Neural cell (in vitro differentiated cells): ENCODE measurements at regions not wholly inside any gene's neighbourhood (a gene's known extent, or its start where the extent isn't known, plus 50 kb on each side); places are given as distances from the start of the nearest gene placed in this dataset.

Experiments used
- H2AFZ ChIP-seq: fragments of 200-600, 300-800 bp; sonication (generic), shearing (Covaris generic); 2 replicates; pipeline ENCODE4 v1.6.0; 2014; ENCODE audit warnings: low read depth, mild to moderate bottlenecking, antibody characterized with exemption, low read length, moderate library complexity
- H3F3A ChIP-seq: fragments of 200-600 bp; shearing (Covaris generic); 2 replicates; pipeline ENCODE4 v1.6.1; 2016; ENCODE audit warnings: mild to moderate bottlenecking, moderate library complexity, mixed read lengths, antibody characterized with exemption, low read length; ENCODE audit not compliant: insufficient read depth, poor library complexity, severe bottlenecking
- H3K27ac ChIP-seq: fragments of 200-600, 300-800 bp; sonication (generic), shearing (Covaris generic); 2 replicates; pipeline ENCODE4 v1.5.1; 2014; ENCODE audit warnings: mild to moderate bottlenecking, low read length, moderate library complexity
- H3K27me3 ChIP-seq: fragments of 300-800, 200-600 bp; sonication (generic), shearing (Covaris generic); 2 replicates; pipeline ENCODE4 v1.6.0; 2014; ENCODE audit warnings: mild to moderate bottlenecking, low read depth, low read length, moderate library complexity; ENCODE audit not compliant: insufficient read depth
- H3K36me3 ChIP-seq: fragments of 300-800, 200-600 bp; sonication (generic), shearing (Covaris generic); 2 replicates; pipeline ENCODE4 v1.5.1; 2014; ENCODE audit warnings: mild to moderate bottlenecking, antibody characterized with exemption, low read length, moderate library complexity; ENCODE audit not compliant: insufficient read depth
- H3K4me2 ChIP-seq: fragments of 300-800, 200-600 bp; sonication (generic), shearing (Covaris generic); 2 replicates; pipeline ENCODE4 v1.6.0; 2014; ENCODE audit warnings: mild to moderate bottlenecking, low read length
- H3K4me3 ChIP-seq: fragments of 300-800, 200-600 bp; sonication (generic), shearing (Covaris generic); 2 replicates; pipeline ENCODE4 v1.5.1; 2014; ENCODE audit warnings: mild to moderate bottlenecking, low read length, moderate library complexity
- H3K79me2 ChIP-seq: fragments of 200-600 bp; shearing (Covaris generic); replicated peaks from 2 replicates; pipeline ENCODE4 v1.6.0; 2014; ENCODE audit warnings: mild to moderate bottlenecking, low read length, moderate library complexity; ENCODE audit not compliant: insufficient read depth
- H3K9ac ChIP-seq: fragments of 300-800, 200-600 bp; sonication (generic), shearing (Covaris generic); 2 replicates; pipeline ENCODE4 v1.6.1; 2016; ENCODE audit warnings: mild to moderate bottlenecking, low read length, mixed read lengths
- H3K9me2 ChIP-seq: fragments of 200-600 bp; shearing (Covaris generic); 2 replicates; pipeline ENCODE4 v1.6.1; 2016; ENCODE audit warnings: mild to moderate bottlenecking, low read length, mixed read lengths; ENCODE audit not compliant: insufficient read depth
- H3K9me3 ChIP-seq: fragments of 200-600, 300-800 bp; sonication (generic), shearing (Covaris generic); 2 replicates; pipeline ENCODE4 v1.6.1; 2016; ENCODE audit warnings: mild to moderate bottlenecking, mixed run types, low read length, moderate library complexity, mixed read lengths
- H4K20me1 ChIP-seq: fragments of 200-600 bp; shearing (Covaris generic); 2 replicates; pipeline ENCODE4 v1.6.1; 2016; ENCODE audit warnings: mild to moderate bottlenecking, mixed run types; ENCODE audit not compliant: insufficient read depth
- CTCF ChIP-seq: fragments of 450-650 bp; IDR thresholded peaks from 2 replicates; pipeline ENCODE4 v1.5.1; 2014; ENCODE audit warnings: antibody characterized with exemption, mild to moderate bottlenecking, moderate library complexity; ENCODE audit not compliant: poor library complexity, severe bottlenecking
- EP300 ChIP-seq: fragments of 450-650 bp; conservative IDR thresholded peaks from 2 replicates; pipeline ENCODE4 v1.6.1; 2014; ENCODE audit warnings: antibody characterized with exemption, mild to moderate bottlenecking, moderate library complexity; ENCODE audit not compliant: poor library complexity, severe bottlenecking
- EZH2 ChIP-seq: fragments of 200-600, 300-800 bp; shearing (Covaris generic), sonication (generic); IDR thresholded peaks from 2 replicates; pipeline ENCODE4 v1.6.1; 2014; ENCODE audit warnings: antibody characterized with exemption, low read length, borderline replicate concordance, mild to moderate bottlenecking; ENCODE audit not compliant: insufficient read depth, poor library complexity, severe bottlenecking
- MXI1 ChIP-seq: fragments of 450-650 bp; conservative IDR thresholded peaks from 2 replicates; pipeline ENCODE4 v1.6.1; 2014; ENCODE audit warnings: antibody characterized with exemption, mild to moderate bottlenecking; ENCODE audit not compliant: poor library complexity, severe bottlenecking
- POLR2AphosphoS5 ChIP-seq: IDR thresholded peaks from 2 replicates; pipeline ENCODE4 v1.6.1; 2012
- RAD21 ChIP-seq: fragments of 450-650 bp; conservative IDR thresholded peaks from 2 replicates; pipeline ENCODE4 v1.6.1; 2014; ENCODE audit warnings: antibody characterized with exemption, mild to moderate bottlenecking, moderate library complexity
- REST ChIP-seq: IDR thresholded peaks from 2 replicates; pipeline ENCODE4 v1.6.1; 2012; ENCODE audit warnings: borderline replicate concordance
- SMC3 ChIP-seq: fragments of 450-650 bp; conservative IDR thresholded peaks from 2 replicates; pipeline ENCODE4 v1.6.1; 2014; ENCODE audit warnings: antibody characterized with exemption, mild to moderate bottlenecking, moderate library complexity; ENCODE audit not compliant: poor library complexity
- TAF1 ChIP-seq: IDR thresholded peaks from 2 replicates; pipeline ENCODE4 v1.6.1; 2012; ENCODE audit warnings: low read depth

GRCh38 chr3:40994611-40995010 lies 204.7 kb upstream of the CTNNB1 start:
- H3K79me2 ChIP-seq = no peaks in the 10 kb centered on the region
- no peak overlapping the region for H3K27ac ChIP-seq
- H3K9me3 ChIP-seq = no peaks in the 10 kb centered on the region
- no peaks in the 10 kb centered on the region for H3K9me2 ChIP-seq
- no peaks in the 10 kb centered on the region for H3K36me3 ChIP-seq
- no peaks in the 10 kb centered on the region for H4K20me1 ChIP-seq
- no peaks in the 10 kb centered on the region for H3K27me3 ChIP-seq
- no peak overlapping the region for H3K9ac ChIP-seq
- TF ChIP-seq MXI1 (no peak), CTCF (no peak), SMC3 (no peak), TAF1 (no peak), RAD21 (no peak), POLR2AphosphoS5 (no peak), EZH2 (no peak), EP300 (no peak), REST (no peak)
- H2AFZ ChIP-seq = no peak overlapping the region
- H3K4me2 ChIP-seq = no peak overlapping the region
- H3F3A ChIP-seq = no peaks in the 10 kb centered on the region
- H3K4me3 ChIP-seq = no peak overlapping the region

GRCh38 chr3:40995271-40995670 lies 204.0 kb upstream of the CTNNB1 start:
- Histone ChIP-seq H3K27me3 (no peaks in the 10 kb centered on the region), H3K27ac (no peak overlapping the region), H3K9me3 (no peaks in the 10 kb centered on the region), H3K79me2 (no peaks in the 10 kb centered on the region), H3F3A (no peaks in the 10 kb centered on the region), H3K4me3 (no peak overlapping the region), H2AFZ (no peak overlapping the region), H4K20me1 (no peaks in the 10 kb centered on the region), H3K36me3 (no peaks in the 10 kb centered on the region), H3K9me2 (no peaks in the 10 kb centered on the region), H3K9ac (no peak overlapping the region), H3K4me2 (no peak overlapping the region)
- TF ChIP-seq POLR2AphosphoS5 (no peak), REST (no peak), CTCF (no peak), EZH2 (no peak), MXI1 (no peak), TAF1 (no peak), EP300 (no peak), RAD21 (no peak), SMC3 (no peak)
